A549 (cell line): ENCODE measurements at regions not wholly inside any gene's neighbourhood (a gene's known extent, or its start where the extent isn't known, plus 50 kb on each side); places are given as distances from the start of the nearest gene placed in this dataset.

Experiments used
- ATAC-seq, 2 experiments: fragments of 200-7000 bp in 1 of 2; fragments of >200 bp in 1 of 2; cut with Nextera tagmentation in 1 of 2; cut with Tn5 transposase in 1 of 2; 3 replicates each; pipeline versions ENCODE4 v1.8.0 to v1.9.1; 2018 to 2020; ENCODE audit warnings: mild to moderate bottlenecking in 1 of 2, moderate library complexity in 1 of 2
- CTCF ChIA-PET: fragments of 300-600 bp; sonication (Branson Sonifier 250); formaldehyde crosslinking; extraction: SDS; loops from one replicate; lab custom pipeline; 2021; ENCODE audit warnings: antibody characterized with exemption, inconsistent platforms; lab: Yijun Ruan, JAX
- POLR2A ChIA-PET: fragments of 350-600 bp; formaldehyde crosslinking; extraction: SDS; loops from one replicate; lab custom pipeline; 2021; ENCODE audit warnings: antibody characterized with exemption, inconsistent platforms; lab: Yijun Ruan, JAX
- DNase-seq, 2 experiments: peaks; one replicate each; pipeline versions ENCODE4 v3.0.0 to v3.0.0-alpha.2; 2011 to 2016; ENCODE audit warnings: low read depth in 1 of 2, low spot score in 1 of 2
- FAIRE-seq: peaks from 2 replicates; lab custom pipeline; 2011; peaks lifted over from hg19 to GRCh38; lab: Jason Lieb, UNC
- H3K27ac ChIP-seq, 2 experiments: fragments of >200 bp; sonication (Bioruptor Twin); formaldehyde crosslinking; 3 replicates each; pipeline ENCODE4 v1.5.1; 2016 to 2017
- H3K4me1 ChIP-seq: fragments of >200 bp; sonication (Bioruptor Twin); formaldehyde crosslinking; 3 replicates; pipeline ENCODE4 v1.6.1; 2016
- H3K4me2 ChIP-seq: fragments of >200 bp; sonication (Bioruptor Twin); formaldehyde crosslinking; 3 replicates; pipeline ENCODE4 v1.6.1; 2016
- H3K4me3 ChIP-seq: fragments of >200 bp; sonication (Bioruptor Twin); formaldehyde crosslinking; 3 replicates; pipeline ENCODE4 v1.5.1; 2016
- H3K9me3 ChIP-seq: fragments of >200 bp; sonication (Bioruptor Twin); formaldehyde crosslinking; 3 replicates; pipeline ENCODE4 v1.6.1; 2016
- CBX2 ChIP-seq: fragments of 200-600 bp; sonication (generic); IDR thresholded peaks from 2 replicates; pipeline ENCODE4 v1.6.1; 2016; ENCODE audit warnings: low read depth, mild to moderate bottlenecking, borderline replicate concordance
- EHMT2 ChIP-seq: fragments of 200-600 bp; sonication (generic); IDR thresholded peaks from 2 replicates; pipeline ENCODE4 v1.6.1; 2016; ENCODE audit warnings: antibody characterized with exemption, low read depth, mild to moderate bottlenecking, moderate library complexity
- FOSB ChIP-seq: fragments of 250-450 bp; sonication (Bioruptor Pico); IDR thresholded peaks from 2 replicates; pipeline ENCODE4 v1.5.0; 2020; ENCODE audit warnings: mild to moderate bottlenecking, moderate library complexity
- GATA3 ChIP-seq: IDR thresholded peaks from 2 replicates; pipeline ENCODE4 v1.6.1; 2012; ENCODE audit warnings: borderline replicate concordance
- HES2 ChIP-seq: fragments of >200 bp; sonication (Bioruptor Twin); formaldehyde crosslinking; IDR thresholded peaks from 2 replicates; pipeline ENCODE4 v1.6.1; 2016
- HEYL ChIP-seq: fragments of 250-450 bp; sonication (Bioruptor Pico); IDR thresholded peaks from 2 replicates; pipeline ENCODE4 v1.8.0; 2021; ENCODE audit warnings: mild to moderate bottlenecking, moderate library complexity
- HOXA7 ChIP-seq: fragments of 250-450 bp; sonication (Bioruptor Pico); IDR thresholded peaks from 2 replicates; pipeline ENCODE4 v1.5.0; 2020; ENCODE audit warnings: mild to moderate bottlenecking, moderate library complexity
- HOXB13 ChIP-seq: fragments of 250-450 bp; sonication (Bioruptor Pico); IDR thresholded peaks from 2 replicates; pipeline ENCODE4 v1.5.0; 2020; ENCODE audit warnings: low read depth, mild to moderate bottlenecking, moderate library complexity
- JUN ChIP-seq, 2 experiments: fragments of >200 bp; sonication (Bioruptor Twin); formaldehyde crosslinking; IDR thresholded peaks; 2 replicates in 1 of 2; 3 replicates in 1 of 2; pipeline ENCODE4 v1.6.1; 2016 to 2017
- KDM1A ChIP-seq: fragments of 200-600 bp; sonication (generic); IDR thresholded peaks from 2 replicates; pipeline ENCODE4 v1.6.1; 2016; ENCODE audit warnings: low read depth, mild to moderate bottlenecking
- KDM5A ChIP-seq: fragments of 200-600 bp; sonication (generic); IDR thresholded peaks from 2 replicates; pipeline ENCODE4 v1.6.1; 2016; ENCODE audit warnings: antibody characterized with exemption, mild to moderate bottlenecking
- MYC ChIP-seq: IDR thresholded peaks from 2 replicates; pipeline ENCODE4 v1.6.1; 2012; ENCODE audit warnings: mild to moderate bottlenecking, inconsistent platforms, low read length, improper control_type of control experiment, borderline replicate concordance
- NFE2L2 ChIP-seq: fragments of 150-350 bp; conservative IDR thresholded peaks from 2 replicates; pipeline ENCODE4 v1.6.1; 2014; ENCODE audit warnings: low read length
- NPAS2 ChIP-seq: fragments of 250-450 bp; sonication (Bioruptor Pico); IDR thresholded peaks from 2 replicates; pipeline ENCODE4 v1.8.0; 2022; ENCODE audit warnings: mild to moderate bottlenecking, moderate library complexity, borderline replicate concordance
- NR3C1 ChIP-seq: fragments of >200 bp; sonication (Bioruptor Twin); formaldehyde crosslinking; IDR thresholded peaks from 3 replicates; pipeline ENCODE4 v1.6.1; 2017
- PHF8 ChIP-seq: fragments of 200-600 bp; sonication (generic); IDR thresholded peaks from 2 replicates; pipeline ENCODE4 v1.6.1; 2016; ENCODE audit warnings: low read depth, mild to moderate bottlenecking, antibody characterized with exemption, moderate library complexity, borderline replicate concordance
- RAD21 ChIP-seq, 2 experiments: fragments of >200 bp in 1 of 2; sonication (Bioruptor Twin) in 1 of 2; formaldehyde crosslinking in 1 of 2; IDR thresholded peaks in 1 of 2; conservative IDR thresholded peaks in 1 of 2; 2 replicates in 1 of 2; 3 replicates in 1 of 2; pipeline ENCODE4 v1.6.1; 2012 to 2018; ENCODE audit warnings: inconsistent platforms in 1 of 2
- RFX5 ChIP-seq: fragments of 450-650 bp; IDR thresholded peaks from 2 replicates; pipeline ENCODE4 v1.7.1; 2014; ENCODE audit warnings: antibody characterized with exemption, mild to moderate bottlenecking, moderate library complexity
- SMC3 ChIP-seq: fragments of >200 bp; sonication (Bioruptor Twin); formaldehyde crosslinking; IDR thresholded peaks from 3 replicates; pipeline ENCODE4 v1.6.1; 2018; ENCODE audit warnings: inconsistent platforms
- TFCP2L1 ChIP-seq: fragments of 250-450 bp; sonication (Bioruptor Pico); IDR thresholded peaks from 2 replicates; pipeline ENCODE4 v1.5.0; 2021; ENCODE audit warnings: mild to moderate bottlenecking
- TP53 ChIP-seq: fragments of 250-450 bp; sonication (Bioruptor Pico); IDR thresholded peaks from 2 replicates; pipeline ENCODE4 v1.5.0; 2021; ENCODE audit warnings: mild to moderate bottlenecking, moderate library complexity
- USF2 ChIP-seq: fragments of 450-650 bp; IDR thresholded peaks from 2 replicates; pipeline ENCODE4 v1.6.1; 2014; ENCODE audit warnings: antibody characterized with exemption
- ZSCAN20 ChIP-seq: fragments of 250-450 bp; sonication (Bioruptor Pico); IDR thresholded peaks from 2 replicates; pipeline ENCODE4 v1.8.0; 2022; ENCODE audit warnings: mild to moderate bottlenecking, moderate library complexity
- whole genome bisulfite sequencing: methylation state at CpG from one replicate; pipeline ENCODE4 v1.1.6; 2017; ENCODE audit errors: missing lambda C conversion rate; 5-methylcytosine and 5-hydroxymethylcytosine counted together
- TF ChIP-seq, protein P1 (sequence below): fragments of 200-600 bp; sonication (generic); IDR thresholded peaks from 2 replicates; pipeline ENCODE4 v1.6.1; 2016; ENCODE audit warnings: antibody characterized with exemption, mild to moderate bottlenecking, moderate library complexity
- TF ChIP-seq, protein P2 (sequence below): fragments of 250-450 bp; sonication (Bioruptor Pico); IDR thresholded peaks from 2 replicates; pipeline ENCODE4 v1.5.0; 2021; ENCODE audit warnings: mild to moderate bottlenecking, moderate library complexity, borderline replicate concordance
- TF ChIP-seq, protein P3 (sequence below): IDR thresholded peaks from 2 replicates; pipeline ENCODE4 v1.6.1; 2012
- TF ChIP-seq, protein P4 (sequence below): fragments of 250-450 bp; sonication (Bioruptor Pico); IDR thresholded peaks from 2 replicates; pipeline ENCODE4 v1.5.0; 2020; ENCODE audit warnings: low read depth, mild to moderate bottlenecking, moderate library complexity

- no peak for ATAC-seq
- no peak overlapping the region for H3K4me3 ChIP-seq
- no peaks in the 10 kb centered on the region for H3K4me1 ChIP-seq
- 64% methylated on average over 3 of the region's 3 CpGs for WGBS
- FAIRE-seq = no peak
- POLR2A ChIA-PET = no interaction called here
- H3K4me2 ChIP-seq = no peak overlapping the region
- no peak for DNase-seq
- H3K9me3 ChIP-seq = no peaks in the 10 kb centered on the region
- CTCF ChIA-PET = no interaction called here
- TF ChIP-seq JUN (IDR thresholded peaks at IDR 0.05) (no peak), TP53 (CRISPR knock-in tag) (no peak), NFE2L2 (no peak), RFX5 (no peak), HOXA7 (no peak), HES2 (no peak), NR3C1 (no peak), ZSCAN20 (CRISPR knock-in tag) (no peak), EHMT2 (no peak), NPAS2 (CRISPR knock-in tag) (no peak), FOSB (CRISPR knock-in tag) (no peak), KDM1A (no peak), HOXB13 (CRISPR knock-in tag) (no peak), TFCP2L1 (no peak), RAD21 (conservative IDR thresholded peaks at IDR 0.05 in 1 of 2, IDR thresholded peaks at IDR 0.05 in 1 of 2) (no peak), CBX2 (no peak)
- TF ChIP-seq, protein P1, sequence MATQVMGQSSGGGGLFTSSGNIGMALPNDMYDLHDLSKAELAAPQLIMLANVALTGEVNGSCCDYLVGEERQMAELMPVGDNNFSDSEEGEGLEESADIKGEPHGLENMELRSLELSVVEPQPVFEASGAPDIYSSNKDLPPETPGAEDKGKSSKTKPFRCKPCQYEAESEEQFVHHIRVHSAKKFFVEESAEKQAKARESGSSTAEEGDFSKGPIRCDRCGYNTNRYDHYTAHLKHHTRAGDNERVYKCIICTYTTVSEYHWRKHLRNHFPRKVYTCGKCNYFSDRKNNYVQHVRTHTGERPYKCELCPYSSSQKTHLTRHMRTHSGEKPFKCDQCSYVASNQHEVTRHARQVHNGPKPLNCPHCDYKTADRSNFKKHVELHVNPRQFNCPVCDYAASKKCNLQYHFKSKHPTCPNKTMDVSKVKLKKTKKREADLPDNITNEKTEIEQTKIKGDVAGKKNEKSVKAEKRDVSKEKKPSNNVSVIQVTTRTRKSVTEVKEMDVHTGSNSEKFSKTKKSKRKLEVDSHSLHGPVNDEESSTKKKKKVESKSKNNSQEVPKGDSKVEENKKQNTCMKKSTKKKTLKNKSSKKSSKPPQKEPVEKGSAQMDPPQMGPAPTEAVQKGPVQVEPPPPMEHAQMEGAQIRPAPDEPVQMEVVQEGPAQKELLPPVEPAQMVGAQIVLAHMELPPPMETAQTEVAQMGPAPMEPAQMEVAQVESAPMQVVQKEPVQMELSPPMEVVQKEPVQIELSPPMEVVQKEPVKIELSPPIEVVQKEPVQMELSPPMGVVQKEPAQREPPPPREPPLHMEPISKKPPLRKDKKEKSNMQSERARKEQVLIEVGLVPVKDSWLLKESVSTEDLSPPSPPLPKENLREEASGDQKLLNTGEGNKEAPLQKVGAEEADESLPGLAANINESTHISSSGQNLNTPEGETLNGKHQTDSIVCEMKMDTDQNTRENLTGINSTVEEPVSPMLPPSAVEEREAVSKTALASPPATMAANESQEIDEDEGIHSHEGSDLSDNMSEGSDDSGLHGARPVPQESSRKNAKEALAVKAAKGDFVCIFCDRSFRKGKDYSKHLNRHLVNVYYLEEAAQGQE = no peak
- TF ChIP-seq, protein P2, sequence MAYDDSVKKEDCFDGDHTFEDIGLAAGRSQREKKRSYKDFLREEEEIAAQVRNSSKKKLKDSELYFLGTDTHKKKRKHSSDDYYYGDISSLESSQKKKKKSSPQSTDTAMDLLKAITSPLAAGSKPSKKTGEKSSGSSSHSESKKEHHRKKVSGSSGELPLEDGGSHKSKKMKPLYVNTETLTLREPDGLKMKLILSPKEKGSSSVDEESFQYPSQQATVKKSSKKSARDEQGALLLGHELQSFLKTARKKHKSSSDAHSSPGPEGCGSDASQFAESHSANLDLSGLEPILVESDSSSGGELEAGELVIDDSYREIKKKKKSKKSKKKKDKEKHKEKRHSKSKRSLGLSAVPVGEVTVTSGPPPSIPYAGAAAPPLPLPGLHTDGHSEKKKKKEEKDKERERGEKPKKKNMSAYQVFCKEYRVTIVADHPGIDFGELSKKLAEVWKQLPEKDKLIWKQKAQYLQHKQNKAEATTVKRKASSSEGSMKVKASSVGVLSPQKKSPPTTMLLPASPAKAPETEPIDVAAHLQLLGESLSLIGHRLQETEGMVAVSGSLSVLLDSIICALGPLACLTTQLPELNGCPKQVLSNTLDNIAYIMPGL (CRISPR knock-in tag) = no peak
- TF ChIP-seq, protein P3, sequence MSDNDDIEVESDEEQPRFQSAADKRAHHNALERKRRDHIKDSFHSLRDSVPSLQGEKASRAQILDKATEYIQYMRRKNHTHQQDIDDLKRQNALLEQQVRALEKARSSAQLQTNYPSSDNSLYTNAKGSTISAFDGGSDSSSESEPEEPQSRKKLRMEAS = no peak
- TF ChIP-seq, protein P4, sequence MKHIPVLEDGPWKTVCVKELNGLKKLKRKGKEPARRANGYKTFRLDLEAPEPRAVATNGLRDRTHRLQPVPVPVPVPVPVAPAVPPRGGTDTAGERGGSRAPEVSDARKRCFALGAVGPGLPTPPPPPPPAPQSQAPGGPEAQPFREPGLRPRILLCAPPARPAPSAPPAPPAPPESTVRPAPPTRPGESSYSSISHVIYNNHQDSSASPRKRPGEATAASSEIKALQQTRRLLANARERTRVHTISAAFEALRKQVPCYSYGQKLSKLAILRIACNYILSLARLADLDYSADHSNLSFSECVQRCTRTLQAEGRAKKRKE = no peak
- no peak overlapping the region for H3K27ac ChIP-seq
Observed at GRCh38 chr21:14614287-14614686, 68.2 kb upstream of the SAMSN1 start.

DNA sequence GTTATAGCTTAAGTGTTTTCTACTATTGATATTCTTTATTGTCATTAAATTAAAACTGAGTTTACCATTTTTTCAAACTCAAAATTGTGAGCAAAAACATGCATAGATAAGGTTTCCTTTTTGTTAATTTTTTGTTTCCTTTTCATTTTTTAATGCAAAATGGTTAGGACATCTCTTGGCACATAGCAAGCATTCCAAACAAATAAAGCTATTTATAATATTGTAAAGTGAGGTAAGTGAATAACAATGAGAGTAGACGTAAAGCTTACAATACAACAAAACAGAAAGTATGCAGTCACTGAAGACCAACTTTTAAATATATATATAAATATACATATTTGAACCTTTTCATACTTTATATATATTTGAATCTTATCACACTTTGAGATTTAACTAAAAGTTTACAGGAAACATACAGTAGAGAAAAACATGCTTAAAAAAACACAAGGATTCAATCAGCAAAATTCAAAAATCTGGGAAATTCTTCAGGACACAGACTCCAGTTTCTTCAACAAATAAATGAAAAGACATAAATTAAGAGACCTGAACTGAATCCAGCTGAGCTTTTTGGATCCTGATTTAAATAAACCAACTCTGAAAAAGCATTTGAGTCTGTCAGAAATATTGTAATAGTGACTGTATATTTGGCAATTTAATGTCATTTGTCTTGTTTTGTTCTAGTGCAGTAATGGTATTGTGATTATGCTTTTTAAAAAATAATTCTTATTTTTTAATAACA, 67.5 kb upstream of the SAMSN1 start:
- WGBS = 82% methylated on average over 1 of the region's 1 CpG
- FAIRE-seq (no peak), DNase-seq (no peak), ATAC-seq (no peak)
- H3K27ac ChIP-seq = no peak overlapping the region
- no peaks in the 10 kb centered on the region for H3K4me1 ChIP-seq
- ChIA-PET POLR2A (no interaction called here), CTCF (no interaction called here)
- H3K4me2 ChIP-seq = no peak overlapping the region
- no peak overlapping the region for H3K4me3 ChIP-seq
- no peaks in the 10 kb centered on the region for H3K9me3 ChIP-seq
- TF ChIP-seq KDM5A = no peak
- no peak for TF ChIP-seq HES2
- TF ChIP-seq EHMT2 = no peak
- no peak for TF ChIP-seq SMC3
- no peak for TF ChIP-seq NPAS2 (CRISPR knock-in tag)
- no peak for TF ChIP-seq GATA3
- TF ChIP-seq CBX2 = no peak
- no peak for TF ChIP-seq USF2
- TF ChIP-seq JUN (IDR thresholded peaks at IDR 0.05) = no peak
- TF ChIP-seq PHF8 = no peak
- no peak for TF ChIP-seq HOXA7
- TF ChIP-seq, protein P3 = no peak
- no peak for TF ChIP-seq HEYL (CRISPR knock-in tag)
- TF ChIP-seq NFE2L2 = no peak
- no peak for TF ChIP-seq MYC
